Heart right ventricle (tissue), 16 donors: ENCODE measurements at regions not wholly inside any gene's neighbourhood (a gene's known extent, or its start where the extent isn't known, plus 50 kb on each side); places are given as distances from the start of the nearest gene placed in this dataset.

Source experiments
- ATAC-seq, 8 donors: fragments of 200-7000 bp; cut with Tn5 transposase; one replicate each; pipeline ENCODE4 v1.9.1; 2020; ENCODE audit warnings: mild to moderate bottlenecking in 8 of 8, moderate library complexity in 8 of 8, moderate number of reproducible peaks in 1 of 8
- DNase-seq, 2 donors: peaks; one replicate each; pipeline ENCODE4 v3.0.0-alpha.2; 2020
- H3K27ac ChIP-seq, 10 donors: fragments of 200-600 bp; sonication (generic) in 2 of 10; one replicate each; pipeline versions ENCODE4 v1.5.0 to v1.8.0; 2020 to 2022; ENCODE audit warnings: mild to moderate bottlenecking in 3 of 10
- H3K27me3 ChIP-seq, 7 donors: fragments of 200-600 bp; one replicate each; pipeline ENCODE4 v1.8.0; 2021 to 2022; ENCODE audit warnings: mild to moderate bottlenecking in 2 of 7
- H3K36me3 ChIP-seq, 9 donors: fragments of 200-600 bp; sonication (generic) in 1 of 9; one replicate each; pipeline versions ENCODE4 v1.5.0 to v1.8.0; 2020 to 2022; ENCODE audit warnings: mild to moderate bottlenecking in 2 of 9
- H3K4me1 ChIP-seq, 9 donors: fragments of 200-600 bp; sonication (generic) in 1 of 9; one replicate each; pipeline versions ENCODE4 v1.5.0 to v1.8.0; 2020 to 2022; ENCODE audit warnings: mild to moderate bottlenecking in 4 of 9
- H3K4me3 ChIP-seq, 10 donors: fragments of 200-600 bp; sonication (generic) in 2 of 10; one replicate each; pipeline versions ENCODE4 v1.5.0 to v1.8.0; 2020 to 2022; ENCODE audit warnings: mild to moderate bottlenecking in 7 of 10, moderate library complexity in 2 of 10
- H3K9me3 ChIP-seq, 11 donors: fragments of 200-600 bp in 10 of 11; sonication (generic) in 2 of 11; one replicate each; pipeline versions ENCODE4 v1.5.0 to v1.8.0; 2013 to 2022; ENCODE audit warnings: mild to moderate bottlenecking in 2 of 11, control low read depth in 1 of 11, moderate library complexity in 1 of 11
- CTCF ChIP-seq, 9 donors: fragments of 200-600 bp; sonication (generic) in 2 of 9; IDR thresholded peaks; one replicate each; pipeline versions ENCODE4 v1.5.0 to v1.8.0; 2021 to 2022; ENCODE audit warnings: antibody characterized with exemption in 9 of 9, mild to moderate bottlenecking in 5 of 9, moderate library complexity in 1 of 9
- WGBS, 2 donors: extraction: QIAGEN DNeasy Blood & Tissue Kit; methylation state at CpG; one replicate each; pipeline ENCODE4 v1.1.7; 2013; ENCODE audit warnings: inconsistent platforms in 1 of 2; 5-methylcytosine and 5-hydroxymethylcytosine counted together
- intact Hi-C, 10 donors: fragments of 100-400 bp; cut with DNase I; formaldehyde crosslinking; loops; one replicate each; pipeline versions ENCODE4 v1.11.1 to v1.14.2; 2022
- donor health status: Arrhythmogenic right ventricular cardiomyopathy.
- donor health status: ischemic (EF 13 %, LVEDD 7.1; RV severe dilation, severe dysfunction).
- donor health status: healthy with polysubstance abuse.
- donor health status: DM: no; HTN: yes; CAD: no.
- donor health status: DM: no; HTN: no; CAD: no.
- donor health status: ischemic (EF 25% LVEDD 6.9; RV normal size, moderate dysfunction).
- donor health status: ischemic (EF 25% LVEDD 5.7; RV mildly dilated, moderate dysfunction).
- donor health status: healthy.
- donor health status: DM: yes; HTN: yes; CAD: no.
- donor health status: Ischemic cardiomyopathy.
- donor health status: ischemic (EF 35%, LVEDD 5.7; RV mildly dilated, moderate dysfunction).
- donor health status: nonischemic (EF 11% LVEDD 7.7; RV severe dilation, severe dysfunction).
- donor health status: DM: yes; HTN: yes; CAD: no.
- donor health status: PGD.
- donor health status: ischemic (EF 29% LVEDD 5.4; RV normal size, mild dysfunction).
- donor health status: nonischemic (EF 23%, LVEDD 6.1; RV moderate dilation, normal function).

- Histone ChIP-seq H3K4me3 (no peak overlapping the region), H3K4me1 (no peaks in the 10 kb centered on the region), H3K36me3 (no peaks in the 10 kb centered on the region), H3K9me3 (peaks cover 0 to 24% (median 10%) of the 10 kb centered on the region in 11 donors), H3K27ac (no peak overlapping the region), H3K27me3 (peaks cover 0 to 19% (median 9%) of the 10 kb centered on the region in 7 donors)
- no peak for TF ChIP-seq CTCF (IDR thresholded peaks at IDR 0.05)
- no peak for ATAC-seq
- intact Hi-C loops: no loop called here
- WGBS, 2 donors: 82 to 84% methylated on average over 3 of the region's 3 CpGs
- no peak for DNase-seq
Observed at GRCh38 chr22:47325249-47325648, 562.8 kb downstream of the TBC1D22A start.

GRCh38 chr22:47324435-47324990, 562.1 kb downstream of the TBC1D22A start:
- Histone ChIP-seq H3K9me3 (peaks cover 0 to 31% (median 12%) of the 10 kb centered on the region in 11 donors), H3K27me3 (peaks cover 0 to 23% (median 6%) of the 10 kb centered on the region in 7 donors), H3K4me3 (no peak overlapping the region), H3K4me1 (no peaks in the 10 kb centered on the region), H3K27ac (no peak overlapping the region), H3K36me3 (no peaks in the 10 kb centered on the region)
- 64 to 70% methylated on average over 10 of the region's 10 CpGs for WGBS, 2 donors
- ATAC-seq (no peak), DNase-seq (no peak)
- intact Hi-C loops: no loop called here
- TF ChIP-seq CTCF (IDR thresholded peaks at IDR 0.05): no peak

- intact Hi-C loops: no loop called here
- H3K9me3 ChIP-seq: peaks cover 0 to 31% (median 12%) of the 10 kb centered on the region in 11 donors
- no peaks in the 10 kb centered on the region for H3K36me3 ChIP-seq
- H3K27me3 ChIP-seq: peaks cover 0 to 17% (median under 1%) of the 10 kb centered on the region in 7 donors
- WGBS, 2 donors: 83 to 85% methylated on average over 6 of the region's 6 CpGs
- ATAC-seq (no peak), DNase-seq (no peak)
- H3K27ac ChIP-seq: no peak overlapping the region
- TF ChIP-seq CTCF (IDR thresholded peaks at IDR 0.05): no peak
- no peak overlapping the region for H3K4me3 ChIP-seq
- no peaks in the 10 kb centered on the region for H3K4me1 ChIP-seq
Observed at GRCh38 chr22:47323518-47323917, 561.1 kb downstream of the TBC1D22A start.

- DNase-seq (no peak), ATAC-seq (no peak)
- H3K4me1 ChIP-seq: no peaks in the 10 kb centered on the region
- intact Hi-C loops: no loop called here
- WGBS, 2 donors: 48 to 56% methylated on average over 7 of the region's 7 CpGs
- H3K9me3 ChIP-seq: peaks cover 0 to 31% (median 12%) of the 10 kb centered on the region in 11 donors
- H3K27ac ChIP-seq: no peak overlapping the region
- H3K4me3 ChIP-seq: no peak overlapping the region
- H3K36me3 ChIP-seq: no peaks in the 10 kb centered on the region
- H3K27me3 ChIP-seq: peaks cover 0 to 16% (median 2%) of the 10 kb centered on the region in 7 donors
- TF ChIP-seq CTCF (IDR thresholded peaks at IDR 0.05): no peak
Observed at GRCh38 chr22:47322854-47323253, 560.4 kb downstream of the TBC1D22A start.
